Gastrocnemius medialis (tissue), 4 donors: ENCODE measurements at regions not wholly inside any gene's neighbourhood (a gene's known extent, or its start where the extent isn't known, plus 50 kb on each side); places are given as distances from the start of the nearest gene placed in this dataset.

ENCODE experiments used
- ATAC-seq, 2 donors: fragments of 150-250 bp; one replicate each; pipeline ENCODE4 v1.9.1; 2016
- DNase-seq, 2 donors: peaks; one replicate each; pipeline ENCODE4 v3.0.0-alpha.2; 2019
- H3K27ac ChIP-seq, 4 donors: fragments of 200-600 bp; sonication (generic); 1 replicate in 1 of 4; 2 replicates in 3 of 4; pipeline ENCODE4 v1.5.1; 2016 to 2018; ENCODE audit warnings: mild to moderate bottlenecking in 2 of 4, moderate library complexity in 1 of 4
- H3K27me3 ChIP-seq, 3 donors: fragments of 200-600 bp; sonication (generic) in 2 of 3; 1 replicate in 1 of 3; 2 replicates in 2 of 3; pipeline versions ENCODE4 v1.5.1 to v1.6.0; 2016 to 2019; ENCODE audit warnings: mild to moderate bottlenecking in 1 of 3, moderate library complexity in 1 of 3
- H3K36me3 ChIP-seq, 2 donors: fragments of 200-600 bp; sonication (generic) in 1 of 2; one replicate each; pipeline ENCODE4 v1.5.1; 2017 to 2018
- H3K4me1 ChIP-seq, 2 donors: fragments of 200-600 bp; sonication (generic) in 1 of 2; one replicate each; pipeline ENCODE4 v1.5.1; 2016 to 2017; ENCODE audit warnings: mild to moderate bottlenecking in 2 of 2
- H3K4me3 ChIP-seq, 4 donors: fragments of 200-600 bp; sonication (generic) in 3 of 4; 1 replicate in 1 of 4; 2 replicates in 3 of 4; pipeline ENCODE4 v1.5.1; 2016 to 2019; ENCODE audit warnings: mild to moderate bottlenecking in 2 of 4
- H3K9me3 ChIP-seq, 3 donors: fragments of 200-600 bp; sonication (generic) in 2 of 3; 1 replicate in 1 of 3; 2 replicates in 2 of 3; pipeline ENCODE4 v1.5.1; 2016 to 2019
- CTCF ChIP-seq, 5 experiments: fragments of 450-650 bp in 3 of 5; fragments of 200-600 bp in 2 of 5; sonication (generic) in 2 of 5; IDR thresholded peaks in 4 of 5; conservative IDR thresholded peaks in 1 of 5; 1 replicate in 4 of 5; 2 replicates in 1 of 5; pipeline ENCODE4 v1.5.1; 2016 to 2019; ENCODE audit warnings: antibody characterized with exemption in 5 of 5, mild to moderate bottlenecking in 3 of 5, moderate library complexity in 3 of 5
- POLR2A ChIP-seq, 2 donors: fragments of 450-650 bp; IDR thresholded peaks; one replicate each; pipeline ENCODE4 v1.6.1; 2017; ENCODE audit warnings: antibody characterized with exemption in 2 of 2, mild to moderate bottlenecking in 2 of 2, moderate library complexity in 2 of 2
- in situ Hi-C, 4 donors: fragments of 200-750 bp; cut with MboI; loops; one replicate each; pipeline versions ENCODE4 v1.15.0 to v1.8.0; 2017; ENCODE audit warnings: low sequenced_read_pairs in 4 of 4
- intact Hi-C: fragments of 100-400 bp; cut with DNase I; formaldehyde crosslinking; loops from one replicate; pipeline ENCODE4 v1.15.1; 2023; ENCODE audit warnings: low total_unique reads

DNA sequence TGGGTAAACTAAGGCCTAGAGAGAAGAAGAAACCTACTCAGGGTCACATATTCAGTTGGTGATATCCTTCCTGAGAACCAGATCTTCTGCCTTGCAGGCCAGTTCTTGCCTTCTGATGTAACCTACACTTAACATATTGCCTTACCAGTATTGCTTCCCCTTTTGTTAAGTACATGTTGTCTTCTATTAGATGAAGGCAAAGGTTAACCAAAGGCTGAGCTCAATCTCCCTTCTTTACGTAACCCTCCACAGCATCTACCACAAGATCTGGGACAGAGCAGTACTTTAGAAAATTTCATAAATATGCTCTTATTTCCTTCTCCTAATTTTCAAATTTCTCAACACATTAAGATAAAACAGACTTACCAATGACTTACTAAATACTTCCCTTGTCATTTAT, 474.4 kb downstream of the SH2D1A start:
- ATAC-seq (no peak), DNase-seq (no peak)
- intact Hi-C loops (no loop called here), in situ Hi-C loops (no loop called here)
- Histone ChIP-seq H3K36me3 (no peaks in the 10 kb centered on the region), H3K9me3 (no peaks in the 10 kb centered on the region), H3K4me1 (no peaks in the 10 kb centered on the region), H3K27ac (no peak overlapping the region), H3K27me3 (no peaks in the 10 kb centered on the region), H3K4me3 (no peak overlapping the region)
- no peak for TF ChIP-seq POLR2A (IDR thresholded peaks at IDR 0.05)
- no peak for TF ChIP-seq CTCF (IDR thresholded peaks at IDR 0.05 in 4 of 5, conservative IDR thresholded peaks at IDR 0.05 in 1 of 5)

- Histone ChIP-seq H3K4me3 (no peak overlapping the region), H3K9me3 (no peaks in the 10 kb centered on the region), H3K27me3 (no peaks in the 10 kb centered on the region), H3K36me3 (no peaks in the 10 kb centered on the region), H3K27ac (no peak overlapping the region), H3K4me1 (no peaks in the 10 kb centered on the region)
- intact Hi-C loops (no loop called here), in situ Hi-C loops (no loop called here)
- DNase-seq, result no peak
- no peak for ATAC-seq
- TF ChIP-seq CTCF (IDR thresholded peaks at IDR 0.05 in 4 of 5, conservative IDR thresholded peaks at IDR 0.05 in 1 of 5) (no peak), POLR2A (IDR thresholded peaks at IDR 0.05) (no peak)
These were observed 481.0 kb downstream of the SH2D1A start for GRCh38 chrX:124827258-124827845.

DNA sequence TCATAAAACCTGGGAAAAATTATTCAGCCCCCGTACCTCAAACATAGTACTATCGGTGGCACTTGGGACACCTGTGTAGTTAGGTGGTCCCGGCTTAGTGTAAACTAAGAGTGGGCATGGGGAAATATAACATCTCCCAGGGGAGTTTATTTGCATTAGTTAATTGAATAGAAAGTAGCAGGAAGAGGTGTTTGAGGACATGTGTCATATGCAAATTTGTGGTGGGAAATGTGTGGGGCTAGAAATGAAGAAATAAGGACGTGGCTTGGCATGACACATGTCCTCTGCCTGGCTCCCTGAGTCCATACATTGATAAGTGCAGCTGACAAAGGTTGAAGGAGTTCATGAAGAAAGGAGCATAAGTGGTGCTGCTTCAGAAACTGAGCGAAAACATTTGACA, 483.6 kb downstream of the SH2D1A start:
- DNase-seq (no peak), ATAC-seq (no peak)
- Histone ChIP-seq H3K4me1 (no peaks in the 10 kb centered on the region), H3K9me3 (no peaks in the 10 kb centered on the region), H3K4me3 (no peak overlapping the region), H3K36me3 (no peaks in the 10 kb centered on the region), H3K27ac (no peak overlapping the region), H3K27me3 (no peaks in the 10 kb centered on the region)
- intact Hi-C loops, result no loop called here
- in situ Hi-C loops, result no loop called here
- TF ChIP-seq POLR2A (IDR thresholded peaks at IDR 0.05) (no peak), CTCF (IDR thresholded peaks at IDR 0.05 in 4 of 5, conservative IDR thresholded peaks at IDR 0.05 in 1 of 5) (no peak)

GRCh38 chrX:124836786-124837185, 482.9 kb upstream of the TEX13C start:
- H3K9me3 ChIP-seq, result no peaks in the 10 kb centered on the region
- no peaks in the 10 kb centered on the region for H3K4me1 ChIP-seq
- ATAC-seq, result no peak
- TF ChIP-seq POLR2A (IDR thresholded peaks at IDR 0.05), result no peak
- TF ChIP-seq CTCF (IDR thresholded peaks at IDR 0.05 in 4 of 5, conservative IDR thresholded peaks at IDR 0.05 in 1 of 5), result no peak
- no peaks in the 10 kb centered on the region for H3K36me3 ChIP-seq
- in situ Hi-C loops, result no loop called here
- intact Hi-C loops, result no loop called here
- DNase-seq, result no peak
- H3K27ac ChIP-seq, result no peak overlapping the region
- H3K4me3 ChIP-seq, result no peak overlapping the region
- H3K27me3 ChIP-seq, result no peaks in the 10 kb centered on the region

DNA sequence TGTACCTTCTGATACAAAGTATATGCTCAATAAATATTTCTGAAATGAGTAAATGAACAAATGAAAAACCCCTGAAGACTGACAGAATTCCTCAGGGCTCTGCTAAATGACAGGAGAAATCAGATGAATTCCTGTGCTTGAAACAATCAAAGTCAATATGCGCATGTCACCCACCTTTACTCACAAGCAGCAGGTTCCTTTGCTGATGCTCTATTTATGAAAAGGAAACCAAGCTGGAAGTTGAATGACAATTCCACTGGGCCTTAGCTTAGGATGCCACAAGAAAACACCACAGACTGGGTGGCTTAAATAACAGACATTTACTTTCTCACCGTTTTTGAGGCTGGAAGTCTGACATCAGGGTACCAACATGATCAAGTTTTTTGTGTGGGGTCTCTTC, 477.5 kb upstream of the TEX13C start:
- H3K36me3 ChIP-seq, result no peaks in the 10 kb centered on the region
- ATAC-seq (no peak), DNase-seq (no peak)
- H3K9me3 ChIP-seq, result no peaks in the 10 kb centered on the region
- in situ Hi-C loops, result no loop called here
- H3K4me3 ChIP-seq, result no peak overlapping the region
- no peak overlapping the region for H3K27ac ChIP-seq
- TF ChIP-seq POLR2A (IDR thresholded peaks at IDR 0.05) (no peak), CTCF (IDR thresholded peaks at IDR 0.05 in 4 of 5, conservative IDR thresholded peaks at IDR 0.05 in 1 of 5) (no peak)
- H3K4me1 ChIP-seq, result no peaks in the 10 kb centered on the region
- H3K27me3 ChIP-seq, result no peaks in the 10 kb centered on the region
- intact Hi-C loops, result no loop called here
